ENCODE measurements at regions not wholly inside any gene's neighbourhood (a gene's known extent, or its start where the extent isn't known, plus 50 kb on each side); places are given as distances from the start of the nearest gene placed in this dataset.

DNA sequence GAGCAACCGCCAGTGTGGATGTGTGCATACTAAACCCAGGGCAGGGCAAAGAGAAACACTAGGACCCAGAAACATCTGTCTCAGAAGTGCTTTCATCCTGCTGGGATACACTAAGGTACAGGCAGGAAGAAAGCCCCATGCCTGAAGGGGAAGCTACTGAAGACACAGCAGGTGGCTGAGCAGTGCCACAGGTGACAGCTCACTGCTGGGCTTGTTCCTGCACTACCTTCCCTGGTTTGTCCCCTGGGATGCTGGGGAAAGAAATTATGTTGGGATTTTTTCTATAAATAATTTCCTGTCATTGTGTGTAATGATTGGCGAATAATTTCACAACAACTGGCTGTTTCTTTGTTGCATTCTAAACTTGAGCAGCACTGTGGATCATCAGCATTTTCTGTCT is 245.3 kb upstream of the RAB4A start:
- no peak overlapping the region for H3K4me3 ChIP-seq
- intact Hi-C loops (cut with DNase I): loop anchor here (10.0 kb wide), 1 partner anchor 199 kb away; no protein-coding TSS in a partner anchor
- no peaks in the 10 kb centered on the region for H3K4me1 ChIP-seq (replicated peaks)
- no peaks in the 10 kb centered on the region for H3K9me3 ChIP-seq
- no peak for TF ChIP-seq POLR2AphosphoS5 (IDR thresholded peaks at IDR 0.05)
- TF ChIP-seq, protein P1, sequence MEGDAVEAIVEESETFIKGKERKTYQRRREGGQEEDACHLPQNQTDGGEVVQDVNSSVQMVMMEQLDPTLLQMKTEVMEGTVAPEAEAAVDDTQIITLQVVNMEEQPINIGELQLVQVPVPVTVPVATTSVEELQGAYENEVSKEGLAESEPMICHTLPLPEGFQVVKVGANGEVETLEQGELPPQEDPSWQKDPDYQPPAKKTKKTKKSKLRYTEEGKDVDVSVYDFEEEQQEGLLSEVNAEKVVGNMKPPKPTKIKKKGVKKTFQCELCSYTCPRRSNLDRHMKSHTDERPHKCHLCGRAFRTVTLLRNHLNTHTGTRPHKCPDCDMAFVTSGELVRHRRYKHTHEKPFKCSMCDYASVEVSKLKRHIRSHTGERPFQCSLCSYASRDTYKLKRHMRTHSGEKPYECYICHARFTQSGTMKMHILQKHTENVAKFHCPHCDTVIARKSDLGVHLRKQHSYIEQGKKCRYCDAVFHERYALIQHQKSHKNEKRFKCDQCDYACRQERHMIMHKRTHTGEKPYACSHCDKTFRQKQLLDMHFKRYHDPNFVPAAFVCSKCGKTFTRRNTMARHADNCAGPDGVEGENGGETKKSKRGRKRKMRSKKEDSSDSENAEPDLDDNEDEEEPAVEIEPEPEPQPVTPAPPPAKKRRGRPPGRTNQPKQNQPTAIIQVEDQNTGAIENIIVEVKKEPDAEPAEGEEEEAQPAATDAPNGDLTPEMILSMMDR (IDR thresholded peaks at IDR 0.05): no peak
- TF ChIP-seq POLR2A (IDR thresholded peaks at IDR 0.05): no peak
- no peak for DNase-seq (ENCODE audit: low spot score)
- 93% methylated on average over 2 of the region's 2 CpGs for WGBS
- no peaks in the 10 kb centered on the region for H3K27me3 ChIP-seq (replicated peaks; ENCODE audit: insufficient read depth)
- H3K27ac ChIP-seq: no peak overlapping the region
- no peaks in the 10 kb centered on the region for H3K36me3 ChIP-seq

DNA sequence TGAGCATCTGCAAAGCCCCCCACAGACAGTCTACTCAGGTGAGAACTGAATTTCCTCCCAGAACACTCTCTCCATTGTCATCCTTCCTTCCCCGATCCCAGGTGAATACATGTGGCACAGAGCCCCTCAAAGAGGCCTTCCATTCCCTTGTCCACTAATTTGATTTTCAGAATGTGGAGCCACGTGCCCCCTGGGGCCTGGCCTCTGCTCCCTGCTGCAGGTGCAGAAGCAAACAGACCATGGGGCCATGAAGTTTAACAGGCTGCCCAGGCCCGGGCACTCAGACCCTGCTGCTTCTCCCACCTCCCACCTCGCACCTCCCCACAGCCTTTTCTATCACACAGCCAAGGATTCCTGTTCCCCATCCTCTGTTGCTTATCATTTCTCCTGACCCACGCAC is 243.8 kb upstream of the RAB4A start:
- TF ChIP-seq POLR2AphosphoS5 (IDR thresholded peaks at IDR 0.05) (no peak), POLR2A (IDR thresholded peaks at IDR 0.05) (no peak)
- TF ChIP-seq, protein P1 (IDR thresholded peaks at IDR 0.05): no peak
- Histone ChIP-seq H3K4me3 (no peak overlapping the region), H3K27ac (no peak overlapping the region), H3K9me3 (no peaks in the 10 kb centered on the region), H3K27me3 (replicated peaks; ENCODE audit: insufficient read depth) (no peaks in the 10 kb centered on the region), H3K4me1 (replicated peaks) (no peaks in the 10 kb centered on the region), H3K36me3 (no peaks in the 10 kb centered on the region)
- no peak for DNase-seq (ENCODE audit: low spot score)
- WGBS: 82% methylated on average over 5 of the region's 5 CpGs
- intact Hi-C loops (cut with DNase I): loop anchor here (10.0 kb wide), 1 partner anchor 198 kb away; no protein-coding TSS in a partner anchor

DNA sequence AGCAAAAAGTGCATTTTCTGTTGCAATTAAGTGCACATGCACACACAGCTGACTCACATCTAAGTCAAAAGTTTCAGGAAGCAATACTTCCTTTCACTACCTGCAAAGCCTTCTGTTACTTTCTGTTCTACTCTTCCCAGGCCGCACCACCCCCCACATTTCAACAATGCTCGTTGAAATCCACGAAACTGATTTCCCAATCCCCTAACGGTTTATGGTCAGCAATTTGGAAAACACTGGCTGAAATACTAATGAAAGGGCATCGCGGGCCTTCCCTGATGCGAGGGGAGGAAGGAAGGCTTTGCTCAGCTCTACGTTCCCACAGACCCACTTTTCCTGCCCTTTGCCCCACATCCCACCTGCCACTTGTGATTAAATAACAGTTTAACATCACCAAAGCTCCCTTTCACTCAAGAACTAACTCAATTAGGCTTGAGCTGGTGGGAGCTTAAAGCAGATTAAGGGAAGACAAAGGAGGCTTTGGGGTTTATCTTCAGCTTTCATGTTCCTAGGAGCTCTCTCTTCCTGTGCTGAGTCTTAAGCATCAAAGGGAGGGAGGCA is 243.2 kb upstream of the RAB4A start:
- no peaks in the 10 kb centered on the region for H3K27me3 ChIP-seq (replicated peaks; ENCODE audit: insufficient read depth)
- no peaks in the 10 kb centered on the region for H3K4me1 ChIP-seq (replicated peaks)
- TF ChIP-seq, protein P1 (IDR thresholded peaks at IDR 0.05): no peak
- H3K9me3 ChIP-seq: no peaks in the 10 kb centered on the region
- no peaks in the 10 kb centered on the region for H3K36me3 ChIP-seq
- 69% methylated on average over 8 of the region's 8 CpGs for WGBS
- H3K4me3 ChIP-seq: no peak overlapping the region
- intact Hi-C loops (cut with DNase I): loop anchor here (10.0 kb wide), 1 partner anchor 197 kb away; no protein-coding TSS in a partner anchor
- H3K27ac ChIP-seq: no peak overlapping the region
- DNase-seq (ENCODE audit: low spot score): no peak

DNA sequence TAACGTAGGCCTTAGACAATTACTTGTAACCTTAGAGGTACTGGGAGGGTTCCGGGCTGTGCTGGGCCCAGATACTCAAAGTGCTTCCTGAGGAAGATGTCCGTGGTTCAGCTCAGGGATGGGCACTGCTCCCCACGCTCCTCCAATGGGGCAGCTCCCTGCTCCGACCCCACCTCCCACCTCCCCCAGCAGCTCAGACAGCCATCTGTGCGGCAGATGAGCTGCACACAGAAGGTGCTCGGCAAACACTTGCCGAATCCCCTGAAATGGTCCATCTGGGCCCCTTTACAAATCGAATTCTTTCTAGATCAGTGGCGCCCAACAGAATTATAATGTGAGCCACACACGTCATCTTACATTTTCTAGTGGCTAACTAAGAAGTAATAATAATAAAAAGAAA is 242.4 kb upstream of the RAB4A start:
- intact Hi-C loops (cut with DNase I): loop anchor here (10.0 kb wide), 1 partner anchor 196 kb away; no protein-coding TSS in a partner anchor
- Histone ChIP-seq H3K27ac (no peak overlapping the region), H3K4me1 (replicated peaks) (no peaks in the 10 kb centered on the region), H3K27me3 (replicated peaks; ENCODE audit: insufficient read depth) (no peaks in the 10 kb centered on the region), H3K4me3 (no peak overlapping the region), H3K9me3 (no peaks in the 10 kb centered on the region), H3K36me3 (no peaks in the 10 kb centered on the region)
- no peak for TF ChIP-seq POLR2A (IDR thresholded peaks at IDR 0.05)
- DNase-seq (ENCODE audit: low spot score): no peak
- WGBS: 85% methylated on average over 11 of the region's 11 CpGs

DNA sequence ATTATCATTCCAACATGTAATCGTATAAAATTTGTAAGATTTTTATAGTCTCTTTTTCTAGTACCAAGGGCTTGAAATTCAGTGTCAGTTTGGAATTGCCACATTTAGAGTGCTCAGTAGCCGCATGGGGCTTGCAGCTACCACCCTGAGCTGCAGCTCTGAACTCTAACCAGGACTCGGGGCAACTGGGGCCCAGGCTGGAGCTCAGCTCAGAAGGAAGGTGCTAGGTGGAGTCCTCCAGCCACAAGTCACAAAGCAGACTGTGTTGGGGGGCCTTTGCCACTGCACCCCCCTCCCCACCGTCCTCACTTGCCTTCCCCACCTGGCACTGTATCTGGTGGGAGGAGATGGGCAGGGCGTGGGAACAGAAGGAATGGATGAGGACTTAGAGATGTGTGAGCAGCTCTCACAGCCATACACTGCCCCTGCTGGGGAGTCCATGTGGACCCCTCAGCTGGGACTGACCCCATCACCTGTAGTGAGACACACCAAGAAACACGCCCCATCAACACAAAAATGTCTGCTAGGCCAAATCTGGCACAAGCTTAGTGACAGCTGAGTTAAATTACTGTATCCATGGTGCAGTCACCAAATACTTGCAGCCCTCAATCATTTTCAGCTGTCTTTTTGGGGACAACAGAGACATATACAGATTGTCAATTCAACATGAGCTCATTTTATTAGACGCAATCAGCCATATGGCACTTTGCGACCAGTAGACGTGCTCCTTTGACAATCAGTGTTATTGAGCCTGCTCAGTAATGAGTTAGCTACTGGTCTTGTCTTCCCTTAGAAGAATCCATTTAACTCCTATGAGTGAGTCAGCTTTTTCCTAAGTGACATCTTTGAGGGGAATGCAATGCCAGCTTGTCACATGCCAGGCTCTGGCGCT is 241.7 kb upstream of the RAB4A start:
- no peak for DNase-seq (ENCODE audit: low spot score)
- intact Hi-C loops (cut with DNase I): loop anchor here (10.0 kb wide), 1 partner anchor 196 kb away; no protein-coding TSS in a partner anchor
- Histone ChIP-seq H3K27me3 (replicated peaks; ENCODE audit: insufficient read depth) (no peaks in the 10 kb centered on the region), H3K36me3 (no peaks in the 10 kb centered on the region), H3K9me3 (no peaks in the 10 kb centered on the region), H3K27ac (no peak overlapping the region), H3K4me1 (replicated peaks) (no peaks in the 10 kb centered on the region), H3K4me3 (no peak overlapping the region)
- 96% methylated on average over 9 of the region's 10 CpGs for WGBS
- TF ChIP-seq POLR2AphosphoS5 (IDR thresholded peaks at IDR 0.05): no peak
- TF ChIP-seq, protein P1 (IDR thresholded peaks at IDR 0.05): no peak
- TF ChIP-seq POLR2A (IDR thresholded peaks at IDR 0.05): no peak

Data from prostate gland (tissue), 2 donors.